ENCODE measurements at regions not wholly inside any gene's neighbourhood (a gene's known extent, or its start where the extent isn't known, plus 50 kb on each side); places are given as distances from the start of the nearest gene placed in this dataset.
"Not testable (repeated sequence)": the region's sequence is repeated elsewhere in the genome, so short reads cannot be mapped to it uniquely, and the experiment has no call there.

GRCh38 chrX:81348388-81348787 lies 146.5 kb downstream of the SH3BGRL start:
- no peak for DNase-seq (ENCODE audit: low spot score)

- DNase-seq (ENCODE audit: low spot score), result no peak
Observed at GRCh38 chrX:81354954-81355353, 153.1 kb downstream of the SH3BGRL start.

GRCh38 chrX:81355436-81355835 lies 153.5 kb downstream of the SH3BGRL start:
- no peak for DNase-seq (ENCODE audit: low spot score)

- DNase-seq (ENCODE audit: low spot score), result no peak
Observed at GRCh38 chrX:81367291-81367690, 165.4 kb downstream of the SH3BGRL start.

GRCh38 chrX:81377329-81377728 lies 175.4 kb downstream of the SH3BGRL start:
- no peak for DNase-seq (ENCODE audit: low spot score)

GRCh38 chrX:81378560-81378959 lies 176.7 kb downstream of the SH3BGRL start:
- no peak for DNase-seq (ENCODE audit: low spot score)

- DNase-seq (ENCODE audit: low spot score), result no peak
Observed at GRCh38 chrX:81390237-81390636, 188.3 kb downstream of the SH3BGRL start.

- DNase-seq (ENCODE audit: low spot score), result no peak
Observed at GRCh38 chrX:81392396-81392795, 190.5 kb downstream of the SH3BGRL start.

GRCh38 chrX:81405781-81406180 lies 203.9 kb downstream of the SH3BGRL start:
- DNase-seq (ENCODE audit: low spot score), result no peak

GRCh38 chrX:81411517-81411916 lies 209.6 kb downstream of the SH3BGRL start:
- DNase-seq (ENCODE audit: low spot score), result no peak

- DNase-seq (ENCODE audit: low spot score), result no peak
Observed at GRCh38 chrX:81412428-81412827, 210.5 kb downstream of the SH3BGRL start.

- DNase-seq (ENCODE audit: low spot score), result not testable (repeated sequence)
Observed at GRCh38 chrX:81412857-81413256, 211.0 kb downstream of the SH3BGRL start.

- peak; percentile 0 for DNase-seq (ENCODE audit: low spot score)
Observed at GRCh38 chrX:81414630-81415029, 212.7 kb downstream of the SH3BGRL start.

Measured in putamen (tissue), 1 donor.